GM23338 (cell line): ENCODE measurements at regions not wholly inside any gene's neighbourhood (a gene's known extent, or its start where the extent isn't known, plus 50 kb on each side); places are given as distances from the start of the nearest gene placed in this dataset.

Source experiments
- ATAC-seq: fragments of 200-7000 bp; cut with Tn5 transposase; 3 replicates; pipeline ENCODE4 v1.9.1; 2020
- DNase-seq: peaks from one replicate; pipeline ENCODE4 v3.0.0-alpha.2; 2015; ENCODE audit warnings: low spot score
- H2AFZ ChIP-seq: fragments of 200-600 bp; sonication (generic); 2 replicates; pipeline ENCODE4 v1.8.0; 2016; ENCODE audit warnings: antibody characterized with exemption, mild to moderate bottlenecking, moderate library complexity
- H3F3A ChIP-seq: fragments of 200-600 bp; sonication (generic); replicated peaks from 2 replicates; pipeline ENCODE4 v1.8.0; 2017; ENCODE audit warnings: antibody characterized with exemption, mixed run types, low read depth
- H3K27ac ChIP-seq: fragments of 200-600 bp; sonication (generic); 2 replicates; pipeline ENCODE4 v1.6.1; 2016; ENCODE audit warnings: low read depth
- H3K27me3 ChIP-seq: fragments of 200-600 bp; sonication (generic); 2 replicates; pipeline ENCODE4 v1.8.0; 2016; ENCODE audit warnings: mild to moderate bottlenecking, mixed run types, moderate library complexity; ENCODE audit not compliant: insufficient read depth
- H3K36me3 ChIP-seq: fragments of 200-600 bp; sonication (generic); 2 replicates; pipeline ENCODE4 v1.8.0; 2016; ENCODE audit warnings: mild to moderate bottlenecking; ENCODE audit not compliant: insufficient read depth
- H3K4me1 ChIP-seq: fragments of 200-600 bp; sonication (generic); 2 replicates; pipeline ENCODE4 v1.8.0; 2016; ENCODE audit warnings: mild to moderate bottlenecking, moderate library complexity; ENCODE audit not compliant: insufficient read depth
- H3K4me2 ChIP-seq: fragments of 200-600 bp; sonication (generic); 2 replicates; pipeline ENCODE4 v1.7.1; 2017; ENCODE audit warnings: mixed run types
- H3K4me3 ChIP-seq: fragments of 200-600 bp; sonication (generic); 2 replicates; pipeline ENCODE4 v1.6.1; 2016; ENCODE audit warnings: mixed run types
- H3K79me2 ChIP-seq: fragments of 200-600 bp; sonication (generic); replicated peaks from 2 replicates; pipeline ENCODE4 v1.8.0; 2017; ENCODE audit warnings: mild to moderate bottlenecking; ENCODE audit not compliant: insufficient read depth
- H3K9me2 ChIP-seq: fragments of 200-600 bp; sonication (generic); 2 replicates; pipeline ENCODE4 v1.8.0; 2017; ENCODE audit not compliant: insufficient read depth
- H4K20me1 ChIP-seq: fragments of 200-600 bp; sonication (generic); replicated peaks from 2 replicates; pipeline ENCODE4 v1.8.0; 2017; ENCODE audit warnings: mild to moderate bottlenecking; ENCODE audit not compliant: insufficient read depth
- H3K27ac Mint-ChIP-seq: 2 replicates; pipeline ENCODE4 v1.8.0; 2020; ENCODE audit warnings: inconsistent platforms, mild to moderate bottlenecking, moderate library complexity, mixed read lengths
- H3K27me3 Mint-ChIP-seq: 3 replicates; pipeline ENCODE4 v1.8.0; 2022; ENCODE audit warnings: low read depth, mild to moderate bottlenecking, moderate library complexity, mixed read lengths, inconsistent platforms; ENCODE audit not compliant: insufficient read depth, poor library complexity
- H3K36me3 Mint-ChIP-seq: 3 replicates; pipeline ENCODE4 v1.8.0; 2021; ENCODE audit warnings: low read depth, mild to moderate bottlenecking, inconsistent platforms, moderate library complexity, mixed read lengths
- H3K4me1 Mint-ChIP-seq: 3 replicates; pipeline ENCODE4 v1.8.0; 2020; ENCODE audit warnings: mild to moderate bottlenecking, inconsistent platforms, mixed read lengths
- H3K4me3 Mint-ChIP-seq: 3 replicates; pipeline ENCODE4 v1.8.0; 2021; ENCODE audit warnings: moderate library complexity, mild to moderate bottlenecking, inconsistent platforms, mixed read lengths
- H3K9me3 Mint-ChIP-seq: 3 replicates; pipeline ENCODE4 v1.8.0; 2020; ENCODE audit warnings: moderate library complexity, mild to moderate bottlenecking, inconsistent platforms, mixed read lengths
- CREB1 ChIP-seq: fragments of 250-450 bp; sonication (Bioruptor Pico); IDR thresholded peaks from 2 replicates; pipeline ENCODE4 v1.5.0; 2020; ENCODE audit warnings: low read depth, mild to moderate bottlenecking, moderate library complexity
- ETS1 ChIP-seq: IDR thresholded peaks from 2 replicates; pipeline ENCODE4 v1.6.1; 2016; ENCODE audit warnings: antibody characterized with exemption
- EZH2 ChIP-seq: fragments of 200-600 bp; sonication (generic); IDR thresholded peaks from one replicate; pipeline ENCODE4 v1.8.0; 2017; ENCODE audit warnings: antibody characterized with exemption, mild to moderate bottlenecking, low read depth; ENCODE audit not compliant: unreplicated experiment
- JUNB ChIP-seq: IDR thresholded peaks from one replicate; pipeline ENCODE4 v1.6.1; 2016; ENCODE audit warnings: antibody characterized with exemption; ENCODE audit not compliant: unreplicated experiment
- NANOG ChIP-seq: IDR thresholded peaks from 2 replicates; pipeline ENCODE4 v1.6.1; 2016; ENCODE audit warnings: antibody characterized with exemption, borderline replicate concordance
- POLR2AphosphoS5 ChIP-seq: IDR thresholded peaks from 2 replicates; pipeline ENCODE4 v1.6.1; 2016; ENCODE audit warnings: antibody characterized with exemption, low read depth
- ZNF114 ChIP-seq: fragments of 250-450 bp; sonication (Bioruptor Pico); IDR thresholded peaks from 2 replicates; pipeline ENCODE4 v1.5.0; 2020; ENCODE audit warnings: mild to moderate bottlenecking, moderate library complexity
- ZNF331 ChIP-seq: fragments of 250-450 bp; sonication (Bioruptor Pico); IDR thresholded peaks from 2 replicates; pipeline ENCODE4 v1.5.0; 2020; ENCODE audit warnings: low read depth, mild to moderate bottlenecking, moderate library complexity
- TF ChIP-seq, protein P1 (sequence below), 2 experiments: fragments of 200-600 bp in 1 of 2; sonication (generic) in 1 of 2; conservative IDR thresholded peaks; 2 replicates each; pipeline versions ENCODE4 v1.5.1 to v1.6.1; 2016 to 2017; ENCODE audit warnings: antibody characterized with exemption in 2 of 2, low read depth in 2 of 2, mild to moderate bottlenecking in 2 of 2, moderate library complexity in 1 of 2
- TF ChIP-seq, protein P2 (sequence below): fragments of 250-450 bp; sonication (Bioruptor Pico); IDR thresholded peaks from 2 replicates; pipeline ENCODE4 v1.5.0; 2020; ENCODE audit warnings: mild to moderate bottlenecking, moderate library complexity

GRCh38 chr22:45077826-45078334, 68.1 kb upstream of the PHF21B start:
- no peak overlapping the region for H3K27ac ChIP-seq
- no peaks in the 10 kb centered on the region for H3K27me3 ChIP-seq
- H3K79me2 ChIP-seq: no peaks in the 10 kb centered on the region
- Mint-ChIP-seq H3K4me1 (peaks cover 33% of the 10 kb centered on the region), H3K27me3 (peaks cover 14% of the 10 kb centered on the region), H3K27ac (no peak overlapping the region), H3K4me3 (no peak overlapping the region), H3K9me3 (peaks cover 10% of the 10 kb centered on the region), H3K36me3 (peaks cover 5% of the 10 kb centered on the region)
- no peak overlapping the region for H3K4me3 ChIP-seq
- no peak for DNase-seq
- peaks cover 7% of the 10 kb centered on the region for H3K9me2 ChIP-seq
- H3F3A ChIP-seq: 0 out of 2 replicates have a peak, but pooled peaks cover 2% of the 10 kb centered on the region
- no peak overlapping the region for H2AFZ ChIP-seq
- H3K36me3 ChIP-seq: no peaks in the 10 kb centered on the region
- no peak overlapping the region for H3K4me2 ChIP-seq
- H4K20me1 ChIP-seq: no peaks in the 10 kb centered on the region
- H3K4me1 ChIP-seq: peaks cover 8% of the 10 kb centered on the region
- TF ChIP-seq POLR2AphosphoS5 (no peak), ZNF331 (no peak), NANOG (no peak), JUNB (no peak), CREB1 (CRISPR knock-in tag) (no peak), ZNF114 (CRISPR knock-in tag) (no peak), EZH2 (no peak), ETS1 (no peak)
- TF ChIP-seq, protein P1, sequence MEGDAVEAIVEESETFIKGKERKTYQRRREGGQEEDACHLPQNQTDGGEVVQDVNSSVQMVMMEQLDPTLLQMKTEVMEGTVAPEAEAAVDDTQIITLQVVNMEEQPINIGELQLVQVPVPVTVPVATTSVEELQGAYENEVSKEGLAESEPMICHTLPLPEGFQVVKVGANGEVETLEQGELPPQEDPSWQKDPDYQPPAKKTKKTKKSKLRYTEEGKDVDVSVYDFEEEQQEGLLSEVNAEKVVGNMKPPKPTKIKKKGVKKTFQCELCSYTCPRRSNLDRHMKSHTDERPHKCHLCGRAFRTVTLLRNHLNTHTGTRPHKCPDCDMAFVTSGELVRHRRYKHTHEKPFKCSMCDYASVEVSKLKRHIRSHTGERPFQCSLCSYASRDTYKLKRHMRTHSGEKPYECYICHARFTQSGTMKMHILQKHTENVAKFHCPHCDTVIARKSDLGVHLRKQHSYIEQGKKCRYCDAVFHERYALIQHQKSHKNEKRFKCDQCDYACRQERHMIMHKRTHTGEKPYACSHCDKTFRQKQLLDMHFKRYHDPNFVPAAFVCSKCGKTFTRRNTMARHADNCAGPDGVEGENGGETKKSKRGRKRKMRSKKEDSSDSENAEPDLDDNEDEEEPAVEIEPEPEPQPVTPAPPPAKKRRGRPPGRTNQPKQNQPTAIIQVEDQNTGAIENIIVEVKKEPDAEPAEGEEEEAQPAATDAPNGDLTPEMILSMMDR (conservative IDR thresholded peaks at IDR 0.05; ENCODE audit: low read depth in 2 of 2): no peak
- TF ChIP-seq, protein P2, sequence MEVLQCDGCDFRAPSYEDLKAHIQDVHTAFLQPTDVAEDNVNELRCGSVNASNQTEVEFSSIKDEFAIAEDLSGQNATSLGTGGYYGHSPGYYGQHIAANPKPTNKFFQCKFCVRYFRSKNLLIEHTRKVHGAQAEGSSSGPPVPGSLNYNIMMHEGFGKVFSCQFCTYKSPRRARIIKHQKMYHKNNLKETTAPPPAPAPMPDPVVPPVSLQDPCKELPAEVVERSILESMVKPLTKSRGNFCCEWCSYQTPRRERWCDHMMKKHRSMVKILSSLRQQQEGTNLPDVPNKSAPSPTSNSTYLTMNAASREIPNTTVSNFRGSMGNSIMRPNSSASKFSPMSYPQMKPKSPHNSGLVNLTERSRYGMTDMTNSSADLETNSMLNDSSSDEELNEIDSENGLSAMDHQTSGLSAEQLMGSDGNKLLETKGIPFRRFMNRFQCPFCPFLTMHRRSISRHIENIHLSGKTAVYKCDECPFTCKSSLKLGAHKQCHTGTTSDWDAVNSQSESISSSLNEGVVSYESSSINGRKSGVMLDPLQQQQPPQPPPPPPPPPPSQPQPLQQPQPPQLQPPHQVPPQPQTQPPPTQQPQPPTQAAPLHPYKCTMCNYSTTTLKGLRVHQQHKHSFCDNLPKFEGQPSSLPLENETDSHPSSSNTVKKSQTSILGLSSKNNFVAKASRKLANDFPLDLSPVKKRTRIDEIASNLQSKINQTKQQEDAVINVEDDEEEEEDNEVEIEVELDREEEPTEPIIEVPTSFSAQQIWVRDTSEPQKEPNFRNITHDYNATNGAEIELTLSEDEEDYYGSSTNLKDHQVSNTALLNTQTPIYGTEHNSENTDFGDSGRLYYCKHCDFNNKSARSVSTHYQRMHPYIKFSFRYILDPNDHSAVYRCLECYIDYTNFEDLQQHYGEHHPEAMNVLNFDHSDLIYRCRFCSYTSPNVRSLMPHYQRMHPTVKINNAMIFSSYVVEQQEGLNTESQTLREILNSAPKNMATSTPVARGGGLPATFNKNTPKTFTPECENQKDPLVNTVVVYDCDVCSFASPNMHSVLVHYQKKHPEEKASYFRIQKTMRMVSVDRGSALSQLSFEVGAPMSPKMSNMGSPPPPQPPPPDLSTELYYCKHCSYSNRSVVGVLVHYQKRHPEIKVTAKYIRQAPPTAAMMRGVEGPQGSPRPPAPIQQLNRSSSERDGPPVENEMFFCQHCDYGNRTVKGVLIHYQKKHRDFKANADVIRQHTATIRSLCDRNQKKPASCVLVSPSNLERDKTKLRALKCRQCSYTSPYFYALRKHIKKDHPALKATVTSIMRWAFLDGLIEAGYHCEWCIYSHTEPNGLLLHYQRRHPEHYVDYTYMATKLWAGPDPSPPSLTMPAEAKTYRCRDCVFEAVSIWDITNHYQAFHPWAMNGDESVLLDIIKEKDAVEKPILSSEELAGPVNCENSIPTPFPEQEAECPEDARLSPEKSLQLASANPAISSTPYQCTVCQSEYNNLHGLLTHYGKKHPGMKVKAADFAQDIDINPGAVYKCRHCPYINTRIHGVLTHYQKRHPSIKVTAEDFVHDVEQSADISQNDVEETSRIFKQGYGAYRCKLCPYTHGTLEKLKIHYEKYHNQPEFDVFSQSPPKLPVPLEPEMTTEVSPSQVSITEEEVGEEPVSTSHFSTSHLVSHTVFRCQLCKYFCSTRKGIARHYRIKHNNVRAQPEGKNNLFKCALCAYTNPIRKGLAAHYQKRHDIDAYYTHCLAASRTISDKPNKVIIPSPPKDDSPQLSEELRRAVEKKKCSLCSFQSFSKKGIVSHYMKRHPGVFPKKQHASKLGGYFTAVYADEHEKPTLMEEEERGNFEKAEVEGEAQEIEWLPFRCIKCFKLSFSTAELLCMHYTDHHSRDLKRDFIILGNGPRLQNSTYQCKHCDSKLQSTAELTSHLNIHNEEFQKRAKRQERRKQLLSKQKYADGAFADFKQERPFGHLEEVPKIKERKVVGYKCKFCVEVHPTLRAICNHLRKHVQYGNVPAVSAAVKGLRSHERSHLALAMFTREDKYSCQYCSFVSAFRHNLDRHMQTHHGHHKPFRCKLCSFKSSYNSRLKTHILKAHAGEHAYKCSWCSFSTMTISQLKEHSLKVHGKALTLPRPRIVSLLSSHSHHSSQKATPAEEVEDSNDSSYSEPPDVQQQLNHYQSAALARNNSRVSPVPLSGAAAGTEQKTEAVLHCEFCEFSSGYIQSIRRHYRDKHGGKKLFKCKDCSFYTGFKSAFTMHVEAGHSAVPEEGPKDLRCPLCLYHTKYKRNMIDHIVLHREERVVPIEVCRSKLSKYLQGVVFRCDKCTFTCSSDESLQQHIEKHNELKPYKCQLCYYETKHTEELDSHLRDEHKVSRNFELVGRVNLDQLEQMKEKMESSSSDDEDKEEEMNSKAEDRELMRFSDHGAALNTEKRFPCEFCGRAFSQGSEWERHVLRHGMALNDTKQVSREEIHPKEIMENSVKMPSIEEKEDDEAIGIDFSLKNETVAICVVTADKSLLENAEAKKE (CRISPR knock-in tag): no peak
- no peak for ATAC-seq
